ENCODE measurements at regions not wholly inside any gene's neighbourhood (a gene's known extent, or its start where the extent isn't known, plus 50 kb on each side); places are given as distances from the start of the nearest gene placed in this dataset.

- no peaks in the 10 kb centered on the region for H3K27me3 ChIP-seq
- no peaks in the 10 kb centered on the region for H3K4me1 ChIP-seq
- H3K36me3 ChIP-seq, result no peaks in the 10 kb centered on the region
- no peak overlapping the region for H3K4me3 ChIP-seq
- TF ChIP-seq, protein P1, sequence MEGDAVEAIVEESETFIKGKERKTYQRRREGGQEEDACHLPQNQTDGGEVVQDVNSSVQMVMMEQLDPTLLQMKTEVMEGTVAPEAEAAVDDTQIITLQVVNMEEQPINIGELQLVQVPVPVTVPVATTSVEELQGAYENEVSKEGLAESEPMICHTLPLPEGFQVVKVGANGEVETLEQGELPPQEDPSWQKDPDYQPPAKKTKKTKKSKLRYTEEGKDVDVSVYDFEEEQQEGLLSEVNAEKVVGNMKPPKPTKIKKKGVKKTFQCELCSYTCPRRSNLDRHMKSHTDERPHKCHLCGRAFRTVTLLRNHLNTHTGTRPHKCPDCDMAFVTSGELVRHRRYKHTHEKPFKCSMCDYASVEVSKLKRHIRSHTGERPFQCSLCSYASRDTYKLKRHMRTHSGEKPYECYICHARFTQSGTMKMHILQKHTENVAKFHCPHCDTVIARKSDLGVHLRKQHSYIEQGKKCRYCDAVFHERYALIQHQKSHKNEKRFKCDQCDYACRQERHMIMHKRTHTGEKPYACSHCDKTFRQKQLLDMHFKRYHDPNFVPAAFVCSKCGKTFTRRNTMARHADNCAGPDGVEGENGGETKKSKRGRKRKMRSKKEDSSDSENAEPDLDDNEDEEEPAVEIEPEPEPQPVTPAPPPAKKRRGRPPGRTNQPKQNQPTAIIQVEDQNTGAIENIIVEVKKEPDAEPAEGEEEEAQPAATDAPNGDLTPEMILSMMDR (IDR thresholded peaks at IDR 0.05), result no peak
- H3K9me3 ChIP-seq, result no peaks in the 10 kb centered on the region
- no peak overlapping the region for H3K27ac ChIP-seq
- no peak for DNase-seq (ENCODE audit: low spot score)
These were observed 561.6 kb downstream of the TBC1D4 start for GRCh38 chr13:74920361-74920760.

- DNase-seq (ENCODE audit: low spot score), result no peak
- Histone ChIP-seq H3K9me3 (no peaks in the 10 kb centered on the region), H3K27ac (no peak overlapping the region), H3K27me3 (no peaks in the 10 kb centered on the region), H3K4me3 (no peak overlapping the region), H3K4me1 (no peaks in the 10 kb centered on the region), H3K36me3 (no peaks in the 10 kb centered on the region)
- TF ChIP-seq, protein P1 (IDR thresholded peaks at IDR 0.05), result no peak
These were observed 562.1 kb downstream of the TBC1D4 start for GRCh38 chr13:74919914-74920313.

- no peak overlapping the region for H3K4me3 ChIP-seq
- no peak overlapping the region for H3K27ac ChIP-seq
- no peaks in the 10 kb centered on the region for H3K4me1 ChIP-seq
- no peaks in the 10 kb centered on the region for H3K9me3 ChIP-seq
- no peaks in the 10 kb centered on the region for H3K36me3 ChIP-seq
- TF ChIP-seq, protein P1 (IDR thresholded peaks at IDR 0.05), result no peak
- no peak for DNase-seq (ENCODE audit: low spot score)
- no peaks in the 10 kb centered on the region for H3K27me3 ChIP-seq
These were observed 569.1 kb downstream of the TBC1D4 start for GRCh38 chr13:74912898-74913297.

DNA sequence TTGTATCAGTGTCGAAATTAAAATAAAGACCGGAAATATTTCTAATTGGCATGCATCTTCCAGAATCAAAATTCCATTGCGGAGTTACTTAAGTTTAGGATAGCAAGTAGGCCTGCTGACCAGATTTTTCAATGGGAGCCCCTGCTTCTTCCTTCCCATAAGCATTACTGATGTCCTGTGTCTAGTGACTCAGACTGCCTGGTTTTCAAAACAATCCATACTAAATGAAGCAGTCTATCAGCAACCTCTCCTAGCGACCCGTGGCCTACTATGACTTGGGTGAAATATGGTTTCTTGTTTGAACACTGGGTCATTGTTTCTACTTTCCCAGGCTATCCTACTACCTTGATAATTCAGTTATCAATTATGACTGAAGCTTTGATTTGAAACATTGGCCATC is 571.6 kb downstream of the TBC1D4 start:
- Histone ChIP-seq H3K4me3 (no peak overlapping the region), H3K4me1 (no peaks in the 10 kb centered on the region), H3K27ac (no peak overlapping the region), H3K27me3 (no peaks in the 10 kb centered on the region), H3K36me3 (no peaks in the 10 kb centered on the region), H3K9me3 (no peaks in the 10 kb centered on the region)
- TF ChIP-seq, protein P1 (IDR thresholded peaks at IDR 0.05), result no peak
- DNase-seq (ENCODE audit: low spot score), result no peak

- no peaks in the 10 kb centered on the region for H3K27me3 ChIP-seq
- TF ChIP-seq, protein P1 (IDR thresholded peaks at IDR 0.05), result no peak
- no peak for DNase-seq (ENCODE audit: low spot score)
- no peak overlapping the region for H3K4me3 ChIP-seq
- no peaks in the 10 kb centered on the region for H3K9me3 ChIP-seq
- H3K36me3 ChIP-seq, result no peaks in the 10 kb centered on the region
- H3K27ac ChIP-seq, result no peak overlapping the region
- no peaks in the 10 kb centered on the region for H3K4me1 ChIP-seq
These were observed 574.2 kb downstream of the TBC1D4 start for GRCh38 chr13:74907788-74908187.

DNA sequence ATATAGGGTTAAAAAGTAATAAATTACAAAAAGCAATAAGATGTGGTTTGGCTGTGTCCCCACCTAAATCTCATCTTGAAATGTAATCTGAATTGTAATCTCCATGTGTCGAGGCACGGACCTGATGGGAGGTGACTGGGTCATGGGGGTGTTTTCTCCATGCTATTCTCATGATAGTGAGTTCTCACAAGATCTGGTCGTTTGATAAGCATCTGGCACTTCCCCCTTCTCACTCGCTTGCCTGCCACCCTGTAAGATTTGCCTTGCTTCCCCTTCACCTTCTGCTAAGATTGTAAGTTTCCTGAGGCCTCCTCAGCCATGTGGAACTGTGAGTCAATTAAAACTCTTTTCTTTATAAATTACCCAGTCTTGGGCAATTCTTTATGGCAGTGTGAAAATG is 577.4 kb downstream of the TBC1D4 start:
- DNase-seq (ENCODE audit: low spot score), result no peak
- Histone ChIP-seq H3K9me3 (no peaks in the 10 kb centered on the region), H3K27me3 (no peaks in the 10 kb centered on the region), H3K27ac (no peak overlapping the region), H3K4me1 (no peaks in the 10 kb centered on the region), H3K4me3 (no peak overlapping the region), H3K36me3 (no peaks in the 10 kb centered on the region)
- TF ChIP-seq, protein P1 (IDR thresholded peaks at IDR 0.05), result no peak
